ENCODE measurements at regions not wholly inside any gene's neighbourhood (a gene's known extent, or its start where the extent isn't known, plus 50 kb on each side); places are given as distances from the start of the nearest gene placed in this dataset.

DNA sequence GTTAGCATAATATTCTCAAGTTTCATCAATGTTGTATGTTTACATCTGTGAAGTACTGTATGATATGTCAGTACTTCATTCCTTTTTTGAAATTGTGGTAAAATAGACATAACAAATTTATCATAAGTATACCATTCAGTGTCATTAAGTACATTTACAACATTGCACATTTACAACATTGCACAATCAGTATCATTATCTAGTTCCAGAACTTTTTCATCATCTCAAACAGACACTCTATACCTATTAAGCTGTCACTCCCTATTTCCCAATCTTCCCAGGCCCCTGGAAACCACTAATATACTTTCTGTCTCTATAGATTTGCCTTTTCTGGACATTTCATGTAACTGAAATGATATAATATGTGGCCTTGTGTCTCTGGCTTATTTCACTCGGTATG, 75.1 kb upstream of the ATG10 start:
- H3K79me2 ChIP-seq (ENCODE audit: insufficient read depth, low read length) = no peaks in the 10 kb centered on the region
- no peak overlapping the region for H3K9ac ChIP-seq (ENCODE audit: insufficient read depth, low read length, poor library complexity, severe bottlenecking)
- WGBS (ENCODE audit: insufficient coverage) = no CpG with 5 or more reads among the region's 1 CpG
- peaks cover 7 to 9% of the 10 kb centered on the region in 2 donors for H3K36me3 Mint-ChIP-seq
- H3K4me1 Mint-ChIP-seq = peaks cover 48% of the 10 kb centered on the region
- peaks cover 11 to 18% of the 10 kb centered on the region in 2 donors for H3K9me3 ChIP-seq (replicated peaks in 1 of 2; ENCODE audit: control insufficient read depth in 1 of 2, insufficient read depth in 1 of 2, low read length in 2 of 2)
- H3K27me3 Mint-ChIP-seq (ENCODE audit: low read depth in 3 of 3) = no peaks in the 10 kb centered on the region
- H3K27me3 ChIP-seq (ENCODE audit: control insufficient read depth in 2 of 2, insufficient read depth in 2 of 2, low read length in 2 of 2) = no peaks in the 10 kb centered on the region
- H2AFZ ChIP-seq (ENCODE audit: insufficient read depth, low read depth, low read length, poor library complexity, severe bottlenecking) = no peak overlapping the region
- H3K36me3 ChIP-seq (replicated peaks in 1 of 2; ENCODE audit: control insufficient read depth in 1 of 2, insufficient read depth in 2 of 2, low read length in 2 of 2) = no peaks in the 10 kb centered on the region
- intact Hi-C loops (cut with micrococcal nuclease) = loop anchor here in 1 of 2 donors (2.0 to 10.0 kb wide), 2 partner anchors 44 to 1418 kb away; no protein-coding TSS in a partner anchor
- H3K4me3 Mint-ChIP-seq = no peak overlapping the region
- H3K4me2 ChIP-seq (replicated peaks; ENCODE audit: extremely low read depth, low read length, poor library complexity, severe bottlenecking) = peak overlapping the region; percentile 8
- no peak overlapping the region for H3K4me3 ChIP-seq (replicated peaks in 1 of 3; ENCODE audit: low read depth in 2 of 3, low read length in 3 of 3)
- peaks cover 51 to 58% of the 10 kb centered on the region in 2 donors for H3K4me1 ChIP-seq (ENCODE audit: control insufficient read depth in 1 of 2, insufficient read depth in 2 of 2, low read length in 2 of 2)
- H3K9me3 Mint-ChIP-seq = peaks cover 12 to 22% (median 17%) of the 10 kb centered on the region in 7 donors
- TF ChIP-seq, protein P1, sequence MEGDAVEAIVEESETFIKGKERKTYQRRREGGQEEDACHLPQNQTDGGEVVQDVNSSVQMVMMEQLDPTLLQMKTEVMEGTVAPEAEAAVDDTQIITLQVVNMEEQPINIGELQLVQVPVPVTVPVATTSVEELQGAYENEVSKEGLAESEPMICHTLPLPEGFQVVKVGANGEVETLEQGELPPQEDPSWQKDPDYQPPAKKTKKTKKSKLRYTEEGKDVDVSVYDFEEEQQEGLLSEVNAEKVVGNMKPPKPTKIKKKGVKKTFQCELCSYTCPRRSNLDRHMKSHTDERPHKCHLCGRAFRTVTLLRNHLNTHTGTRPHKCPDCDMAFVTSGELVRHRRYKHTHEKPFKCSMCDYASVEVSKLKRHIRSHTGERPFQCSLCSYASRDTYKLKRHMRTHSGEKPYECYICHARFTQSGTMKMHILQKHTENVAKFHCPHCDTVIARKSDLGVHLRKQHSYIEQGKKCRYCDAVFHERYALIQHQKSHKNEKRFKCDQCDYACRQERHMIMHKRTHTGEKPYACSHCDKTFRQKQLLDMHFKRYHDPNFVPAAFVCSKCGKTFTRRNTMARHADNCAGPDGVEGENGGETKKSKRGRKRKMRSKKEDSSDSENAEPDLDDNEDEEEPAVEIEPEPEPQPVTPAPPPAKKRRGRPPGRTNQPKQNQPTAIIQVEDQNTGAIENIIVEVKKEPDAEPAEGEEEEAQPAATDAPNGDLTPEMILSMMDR (IDR thresholded peaks at IDR 0.05) = no peak
- no peaks in the 10 kb centered on the region for H4K20me1 ChIP-seq (ENCODE audit: insufficient read depth, low read length)
- peak in 2 of 3 donors; percentile 54 to 65 for DNase-seq
- H3K27ac Mint-ChIP-seq = peak overlapping the region; percentile 86 to 97 (median 92)
- peak overlapping the region in 1 of 2 donors; percentile 91 for H3K27ac ChIP-seq (ENCODE audit: low read depth in 1 of 2, low read length in 2 of 2)

DNA sequence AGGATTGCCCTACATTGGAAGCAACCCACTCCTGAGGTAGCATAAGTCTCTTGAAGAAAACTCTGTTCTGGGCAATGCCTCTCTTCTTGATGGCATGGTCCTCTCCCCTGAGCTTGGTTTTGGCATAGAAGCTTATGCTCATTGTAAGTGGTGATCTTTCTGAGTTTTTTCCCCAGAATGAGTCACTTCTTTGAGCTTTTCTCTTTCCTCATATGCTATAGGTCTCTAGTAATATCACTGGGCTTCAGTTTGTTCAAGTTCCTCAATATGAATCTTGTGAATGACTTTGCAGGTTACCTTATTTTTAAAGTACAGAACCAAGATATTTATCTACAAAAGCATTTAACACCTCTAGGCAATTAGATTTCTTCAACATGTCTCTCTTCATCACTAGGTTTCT, 76.5 kb upstream of the ATG10 start:
- H3K27ac Mint-ChIP-seq = peak overlapping the region; percentile 87 to 97 (median 92)
- DNase-seq = peak; percentile 74 to 90 (median 89)
- Histone ChIP-seq H3K27me3 (ENCODE audit: control insufficient read depth in 2 of 2, insufficient read depth in 2 of 2, low read length in 2 of 2) (no peaks in the 10 kb centered on the region), H3K4me1 (ENCODE audit: control insufficient read depth in 1 of 2, insufficient read depth in 2 of 2, low read length in 2 of 2) (peaks cover 51 to 58% of the 10 kb centered on the region in 2 donors), H3K4me3 (replicated peaks in 1 of 3; ENCODE audit: low read depth in 2 of 3, low read length in 3 of 3) (peak overlapping the region in 1 of 3 experiments; percentile 21), H3K79me2 (ENCODE audit: insufficient read depth, low read length) (no peaks in the 10 kb centered on the region), H3K9me3 (replicated peaks in 1 of 2; ENCODE audit: control insufficient read depth in 1 of 2, insufficient read depth in 1 of 2, low read length in 2 of 2) (peaks cover 14 to 20% of the 10 kb centered on the region in 2 donors), H3K4me2 (replicated peaks; ENCODE audit: extremely low read depth, low read length, poor library complexity, severe bottlenecking) (peak overlapping the region; percentile 44), H3K27ac (ENCODE audit: low read depth in 1 of 2, low read length in 2 of 2) (peak overlapping the region in 1 of 2 donors; percentile 91), H3K36me3 (replicated peaks in 1 of 2; ENCODE audit: control insufficient read depth in 1 of 2, insufficient read depth in 2 of 2, low read length in 2 of 2) (no peaks in the 10 kb centered on the region), H4K20me1 (ENCODE audit: insufficient read depth, low read length) (no peaks in the 10 kb centered on the region), H3K9ac (ENCODE audit: insufficient read depth, low read length, poor library complexity, severe bottlenecking) (peak overlapping the region; percentile 10), H2AFZ (ENCODE audit: insufficient read depth, low read depth, low read length, poor library complexity, severe bottlenecking) (no peak overlapping the region)
- H3K4me3 Mint-ChIP-seq = no peak overlapping the region
- H3K36me3 Mint-ChIP-seq = peaks cover 6 to 7% of the 10 kb centered on the region in 2 donors
- H3K27me3 Mint-ChIP-seq (ENCODE audit: low read depth in 3 of 3) = no peaks in the 10 kb centered on the region
- peaks cover 48% of the 10 kb centered on the region for H3K4me1 Mint-ChIP-seq
- peaks cover 17 to 24% (median 19%) of the 10 kb centered on the region in 7 donors for H3K9me3 Mint-ChIP-seq
- intact Hi-C loops (cut with micrococcal nuclease) = loop anchor here in 1 of 2 donors (10.0 kb wide), 1 partner anchor 1419 kb away; no protein-coding TSS in a partner anchor
- TF ChIP-seq, protein P1 (IDR thresholded peaks at IDR 0.05) = no peak
